ENCODE measurements at regions not wholly inside any gene's neighbourhood (a gene's known extent, or its start where the extent isn't known, plus 50 kb on each side); places are given as distances from the start of the nearest gene placed in this dataset.

GRCh38 chr11:109762546-109762945, 330.6 kb upstream of the ZC3H12C start:
- TF ChIP-seq CTCF (IDR thresholded peaks at IDR 0.05) (no peak), EP300 (IDR thresholded peaks at IDR 0.05) (no peak), POLR2A (IDR thresholded peaks at IDR 0.05) (no peak)
